GM23248 (cell line): ENCODE measurements at regions not wholly inside any gene's neighbourhood (a gene's known extent, or its start where the extent isn't known, plus 50 kb on each side); places are given as distances from the start of the nearest gene placed in this dataset.

Experiments used
- EZH2 ChIP-seq: fragments of 200-600 bp; sonication (generic); IDR thresholded peaks from 2 replicates; pipeline ENCODE4 v1.6.1; 2018; ENCODE audit warnings: antibody characterized with exemption, mild to moderate bottlenecking; ENCODE audit not compliant: insufficient read depth, poor library complexity, severe bottlenecking
- EZH2phosphoT487 ChIP-seq: fragments of 200-600 bp; sonication (generic); IDR thresholded peaks from 2 replicates; pipeline ENCODE4 v1.6.1; 2018; ENCODE audit warnings: antibody characterized with exemption, moderate library complexity, mild to moderate bottlenecking, low read depth; ENCODE audit not compliant: insufficient read depth

GRCh38 chr12:92088805-92089204, 56.8 kb downstream of the BTG1 start:
- TF ChIP-seq EZH2 (no peak), EZH2phosphoT487 (no peak)
